SJCRH30 (cell line): ENCODE measurements at regions not wholly inside any gene's neighbourhood (a gene's known extent, or its start where the extent isn't known, plus 50 kb on each side); places are given as distances from the start of the nearest gene placed in this dataset.
A peak's percentile ranks its signal among the peaks of the same experiment; 100 is the strongest.

ENCODE experiments used
- DNase-seq, 2 experiments: peaks; one replicate each; pipeline ENCODE4 v3.0.0-alpha.2; 2015 to 2020
- H3K27ac ChIP-seq: fragments of 250-450 bp; sonication (Bioruptor Pico); 2 replicates; pipeline ENCODE4 v1.5.1; 2020; ENCODE audit warnings: mild to moderate bottlenecking, moderate library complexity
- H3K27me3 ChIP-seq: fragments of 250-450 bp; sonication (Bioruptor Pico); 2 replicates; pipeline ENCODE4 v1.5.1; 2020; ENCODE audit warnings: mild to moderate bottlenecking, moderate library complexity
- H3K36me3 ChIP-seq: fragments of 250-450 bp; sonication (Bioruptor Pico); 2 replicates; pipeline ENCODE4 v1.5.1; 2020; ENCODE audit warnings: mild to moderate bottlenecking, moderate library complexity
- H3K4me1 ChIP-seq: fragments of 250-450 bp; sonication (Bioruptor Pico); 2 replicates; pipeline ENCODE4 v1.5.1; 2020; ENCODE audit warnings: mild to moderate bottlenecking, moderate library complexity
- H3K4me3 ChIP-seq: fragments of 250-450 bp; sonication (Bioruptor Pico); 2 replicates; pipeline ENCODE4 v1.5.1; 2020; ENCODE audit warnings: mild to moderate bottlenecking, moderate library complexity
- H3K9me3 ChIP-seq: fragments of 250-450 bp; sonication (Bioruptor Pico); replicated peaks from 2 replicates; pipeline ENCODE4 v1.5.1; 2020; ENCODE audit warnings: mild to moderate bottlenecking, moderate library complexity

DNA sequence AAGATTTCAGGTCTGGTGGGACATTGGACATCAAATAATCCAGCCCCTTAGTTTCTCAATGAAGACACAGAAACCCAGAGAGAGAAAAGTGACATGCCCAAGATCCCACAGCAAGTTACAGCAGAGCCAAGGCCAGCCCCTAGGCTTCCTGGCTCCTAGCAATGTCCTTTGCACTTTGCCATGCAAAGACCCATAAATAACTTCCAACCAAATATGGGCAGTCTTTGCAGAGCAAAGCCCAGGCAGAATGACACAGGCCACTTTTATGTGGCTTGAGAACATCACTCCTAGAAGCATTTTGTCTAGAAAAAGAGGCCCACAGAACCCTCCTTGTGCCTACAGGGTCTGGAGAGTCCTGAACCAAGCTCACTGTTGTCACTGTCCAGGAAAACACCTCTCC, 78.1 kb upstream of the ATP6AP2 start:
- H3K9me3 ChIP-seq = no peaks in the 10 kb centered on the region
- peaks cover 27% of the 10 kb centered on the region for H3K4me1 ChIP-seq
- H3K27ac ChIP-seq = no peak overlapping the region
- no peak overlapping the region for H3K4me3 ChIP-seq
- H3K27me3 ChIP-seq = no peaks in the 10 kb centered on the region
- DNase-seq = no peak
- H3K36me3 ChIP-seq = no peaks in the 10 kb centered on the region

DNA sequence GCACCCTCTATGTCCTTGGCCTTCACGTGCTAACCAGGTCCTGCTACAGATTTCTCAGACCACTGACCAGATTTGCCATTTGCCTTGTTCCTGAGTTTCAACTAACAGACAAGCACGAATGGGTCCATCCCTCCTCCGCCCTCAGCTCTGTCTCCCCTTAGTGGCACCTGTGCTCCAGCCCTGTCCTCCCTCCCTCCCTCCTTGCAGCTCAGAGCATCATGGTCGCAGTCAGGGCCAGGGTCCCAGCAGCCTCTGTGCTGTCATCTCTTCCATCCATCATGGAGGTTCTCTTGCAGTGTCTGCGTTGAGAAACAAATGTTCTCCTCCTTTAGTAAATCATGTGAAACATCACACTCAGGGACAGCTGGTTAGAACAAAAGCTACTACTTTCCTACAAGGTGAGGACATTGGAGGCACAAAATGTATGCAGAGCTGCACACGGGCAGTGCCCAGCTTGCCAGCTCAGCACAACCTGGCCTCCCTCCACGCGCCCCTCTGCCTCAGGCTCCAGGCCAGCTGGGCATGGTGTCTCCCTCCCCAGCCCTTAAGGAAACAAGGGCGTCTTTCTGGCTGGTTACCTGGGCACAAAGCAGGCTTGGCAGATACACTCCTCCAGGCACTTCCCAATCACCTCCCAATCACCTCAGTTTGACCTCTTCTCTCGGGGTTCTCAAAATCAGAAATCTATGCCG, 79.5 kb upstream of the ATP6AP2 start:
- H3K4me3 ChIP-seq = no peak overlapping the region
- DNase-seq = no peak
- peaks cover 31% of the 10 kb centered on the region for H3K4me1 ChIP-seq
- H3K27me3 ChIP-seq = no peaks in the 10 kb centered on the region
- H3K27ac ChIP-seq = no peak overlapping the region
- no peaks in the 10 kb centered on the region for H3K9me3 ChIP-seq
- no peaks in the 10 kb centered on the region for H3K36me3 ChIP-seq

DNA sequence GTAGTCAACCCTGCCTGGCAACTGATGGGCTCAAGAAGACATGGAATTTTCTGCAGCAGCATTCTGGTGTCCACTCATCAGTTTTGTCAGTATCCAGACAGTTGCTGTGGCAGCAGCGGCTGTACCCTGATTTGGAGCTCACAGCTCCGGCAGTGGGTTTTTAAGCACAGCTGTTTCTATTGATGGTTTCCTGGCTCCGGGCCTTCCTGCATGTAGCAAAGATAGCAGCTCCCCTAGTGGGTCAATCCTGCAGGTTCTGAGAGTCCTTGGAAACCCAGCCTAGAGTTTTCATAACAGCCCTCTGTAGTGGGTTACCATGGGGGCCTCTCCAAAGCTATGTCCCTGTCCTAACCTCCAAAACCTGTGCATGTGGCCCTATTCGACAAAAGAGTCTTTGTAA, 84.0 kb upstream of the ATP6AP2 start:
- Histone ChIP-seq H3K9me3 (no peaks in the 10 kb centered on the region), H3K27me3 (no peaks in the 10 kb centered on the region), H3K36me3 (no peaks in the 10 kb centered on the region), H3K27ac (peak overlapping the region; percentile 1; the same call in 1 of the 2 replicates), H3K4me3 (no peak overlapping the region), H3K4me1 (peaks cover 8% of the 10 kb centered on the region)
- DNase-seq = peak; percentile 69 to 79

DNA sequence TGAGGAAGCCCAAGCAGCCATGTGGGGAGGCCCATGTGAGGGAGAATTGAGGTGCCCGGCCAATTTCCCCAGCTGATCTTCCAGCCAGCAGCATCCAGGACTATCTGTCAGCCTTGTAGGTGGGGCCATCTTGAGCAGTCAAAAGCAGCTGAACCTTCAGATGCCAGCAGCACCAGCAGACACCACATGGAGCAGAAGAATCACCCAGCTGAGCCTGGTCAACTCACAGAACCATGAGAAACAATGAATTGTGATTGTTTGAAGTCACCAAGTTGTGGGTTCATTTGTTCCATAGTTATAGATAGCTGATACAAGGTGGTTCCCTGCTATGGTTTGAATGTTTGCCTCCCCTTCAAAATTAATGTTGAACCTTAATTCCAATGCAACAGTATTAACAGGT, 85.1 kb upstream of the ATP6AP2 start:
- Histone ChIP-seq H3K27ac (no peak overlapping the region), H3K9me3 (no peaks in the 10 kb centered on the region), H3K27me3 (no peaks in the 10 kb centered on the region), H3K4me1 (peaks cover 8% of the 10 kb centered on the region), H3K4me3 (no peak overlapping the region), H3K36me3 (no peaks in the 10 kb centered on the region)
- no peak for DNase-seq

DNA sequence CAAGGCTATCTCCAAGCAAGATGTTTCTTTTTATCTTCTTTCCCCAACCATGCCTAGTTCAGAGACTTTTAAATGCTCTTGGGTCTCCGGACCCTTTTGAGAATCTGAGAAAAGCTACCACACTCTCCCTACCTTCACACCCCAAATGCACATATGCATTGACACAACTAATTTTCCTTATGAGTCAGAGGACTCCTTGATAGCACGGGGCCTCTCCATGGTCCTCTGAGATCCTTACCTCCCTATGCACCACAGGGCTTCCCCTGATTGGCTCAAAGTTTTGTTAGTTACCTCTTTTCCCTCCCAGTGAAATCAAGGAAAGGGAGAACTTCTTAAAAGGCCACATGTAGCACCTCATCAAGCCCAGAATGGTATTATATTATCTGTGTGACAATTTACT, 86.8 kb upstream of the ATP6AP2 start:
- Histone ChIP-seq H3K4me3 (no peak overlapping the region), H3K9me3 (no peaks in the 10 kb centered on the region), H3K4me1 (peaks cover 8% of the 10 kb centered on the region), H3K27me3 (no peaks in the 10 kb centered on the region), H3K27ac (no peak overlapping the region), H3K36me3 (no peaks in the 10 kb centered on the region)
- DNase-seq = no peak

DNA sequence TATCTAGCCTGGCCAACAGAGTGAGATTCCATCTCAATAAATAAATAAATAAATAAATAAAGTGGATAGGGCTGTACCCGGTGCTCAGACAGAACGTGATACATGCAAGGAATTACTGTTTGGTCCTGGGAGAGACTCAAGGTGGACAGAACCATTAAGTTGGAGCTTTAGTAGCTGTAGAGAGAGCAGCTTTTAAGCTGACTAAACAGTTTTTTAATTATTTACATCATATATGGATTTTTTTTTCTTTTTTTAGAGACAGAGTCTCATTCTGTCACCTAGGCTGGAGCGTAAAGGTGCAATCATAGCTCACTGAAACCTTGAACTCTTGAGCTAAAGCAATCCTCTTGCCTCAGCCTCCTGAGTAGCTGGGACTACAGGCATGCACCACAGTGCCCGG, 92.5 kb upstream of the ATP6AP2 start:
- Histone ChIP-seq H3K27me3 (no peaks in the 10 kb centered on the region), H3K9me3 (no peaks in the 10 kb centered on the region), H3K27ac (no peak overlapping the region), H3K4me3 (no peak overlapping the region), H3K36me3 (no peaks in the 10 kb centered on the region), H3K4me1 (no peaks in the 10 kb centered on the region)
- DNase-seq = no peak

DNA sequence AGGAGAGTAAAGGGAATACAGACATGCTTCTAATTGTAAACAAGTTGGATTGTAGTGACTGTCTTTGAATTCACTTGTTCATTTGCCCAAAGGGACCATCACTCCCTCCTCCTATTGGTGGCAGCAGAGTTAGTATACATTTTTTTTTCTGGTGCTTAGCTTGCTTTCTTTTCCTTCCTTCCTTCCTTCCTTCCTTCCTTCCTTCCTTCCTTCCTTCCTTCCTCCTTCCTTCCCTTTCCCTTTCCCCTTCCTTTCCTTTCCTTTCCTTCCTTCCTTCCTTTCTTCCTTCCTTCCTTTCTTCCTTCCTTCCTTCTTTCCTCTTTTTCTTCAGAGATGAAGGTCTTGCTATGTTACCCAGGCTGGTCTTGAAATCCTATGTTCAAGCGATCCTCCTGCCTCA, 94.8 kb upstream of the ATP6AP2 start:
- no peaks in the 10 kb centered on the region for H3K27me3 ChIP-seq
- DNase-seq = no peak
- H3K4me1 ChIP-seq = no peaks in the 10 kb centered on the region
- H3K36me3 ChIP-seq = no peaks in the 10 kb centered on the region
- no peaks in the 10 kb centered on the region for H3K9me3 ChIP-seq
- no peak overlapping the region for H3K27ac ChIP-seq
- no peak overlapping the region for H3K4me3 ChIP-seq

DNA sequence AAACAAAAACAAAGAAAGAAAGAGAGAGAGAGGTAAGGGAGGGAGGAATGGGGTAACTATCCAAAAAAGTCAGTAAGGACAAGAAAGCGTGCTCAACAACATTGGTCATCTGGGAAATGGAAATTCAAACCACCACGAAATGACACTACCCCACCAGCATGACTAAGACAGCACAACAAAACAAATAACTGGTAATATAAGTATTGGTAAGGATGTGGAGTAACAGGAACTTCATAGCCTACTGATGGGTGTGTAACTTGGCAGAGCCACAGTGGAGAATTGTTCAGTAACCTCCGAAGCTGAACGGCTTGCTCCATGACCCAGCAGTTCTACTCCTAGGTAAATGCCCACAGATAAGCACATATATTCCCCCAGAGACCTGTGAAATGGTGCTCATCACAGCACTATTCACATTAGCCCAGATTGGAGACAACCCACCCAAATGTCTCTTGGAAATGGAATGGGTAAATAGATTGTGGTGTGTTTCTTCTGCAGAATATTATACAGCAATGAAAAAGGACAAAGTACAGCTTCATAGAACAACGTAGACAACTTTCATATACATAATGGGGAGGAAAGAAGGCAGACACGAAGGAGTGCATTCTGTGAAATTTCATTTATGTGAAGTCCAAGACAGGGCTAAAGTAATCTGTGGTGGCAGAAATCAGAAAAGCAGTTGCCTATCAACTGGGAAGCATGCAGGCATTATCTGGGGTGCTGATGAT, 95.5 kb upstream of the ATP6AP2 start:
- H3K4me1 ChIP-seq = no peaks in the 10 kb centered on the region
- H3K36me3 ChIP-seq = no peaks in the 10 kb centered on the region
- no peak for DNase-seq
- no peak overlapping the region for H3K27ac ChIP-seq
- H3K4me3 ChIP-seq = no peak overlapping the region
- no peaks in the 10 kb centered on the region for H3K9me3 ChIP-seq
- H3K27me3 ChIP-seq = no peaks in the 10 kb centered on the region

DNA sequence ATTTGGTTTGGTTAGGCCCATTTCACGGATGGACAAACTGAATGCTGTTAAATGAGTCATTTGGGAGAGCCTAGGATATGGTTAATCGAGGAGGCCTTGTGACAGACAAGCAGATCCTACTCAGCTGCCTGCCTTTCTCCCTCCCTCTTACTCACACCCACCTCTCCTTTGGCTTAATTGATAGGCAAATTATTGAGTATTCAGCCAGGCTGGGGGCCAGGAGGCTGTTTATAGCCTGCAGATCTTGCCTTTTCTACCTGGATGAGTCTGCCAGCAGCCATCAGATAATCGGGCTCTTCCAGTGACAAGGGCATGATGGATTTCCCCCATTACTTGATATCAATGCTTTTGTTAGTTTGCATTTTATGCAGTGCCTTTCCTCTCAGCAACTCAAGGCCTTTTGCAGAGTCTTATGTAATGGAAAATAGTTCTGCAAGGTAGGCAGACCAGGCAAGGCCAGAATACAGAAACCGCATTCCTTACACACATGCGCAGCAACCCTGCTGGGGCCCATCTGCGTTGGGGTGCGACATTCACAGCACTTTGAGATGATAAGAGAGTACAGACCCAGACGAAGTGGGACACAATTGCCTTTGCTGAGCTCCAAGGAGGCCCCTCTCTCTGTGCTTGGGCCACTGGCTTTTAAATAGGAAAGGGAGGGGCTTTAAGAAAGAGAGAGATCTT, 96.2 kb upstream of the ATP6AP2 start:
- DNase-seq = no peak
- H3K9me3 ChIP-seq = no peaks in the 10 kb centered on the region
- no peak overlapping the region for H3K4me3 ChIP-seq
- H3K27me3 ChIP-seq = no peaks in the 10 kb centered on the region
- no peaks in the 10 kb centered on the region for H3K4me1 ChIP-seq
- H3K36me3 ChIP-seq = no peaks in the 10 kb centered on the region
- H3K27ac ChIP-seq = no peak overlapping the region

DNA sequence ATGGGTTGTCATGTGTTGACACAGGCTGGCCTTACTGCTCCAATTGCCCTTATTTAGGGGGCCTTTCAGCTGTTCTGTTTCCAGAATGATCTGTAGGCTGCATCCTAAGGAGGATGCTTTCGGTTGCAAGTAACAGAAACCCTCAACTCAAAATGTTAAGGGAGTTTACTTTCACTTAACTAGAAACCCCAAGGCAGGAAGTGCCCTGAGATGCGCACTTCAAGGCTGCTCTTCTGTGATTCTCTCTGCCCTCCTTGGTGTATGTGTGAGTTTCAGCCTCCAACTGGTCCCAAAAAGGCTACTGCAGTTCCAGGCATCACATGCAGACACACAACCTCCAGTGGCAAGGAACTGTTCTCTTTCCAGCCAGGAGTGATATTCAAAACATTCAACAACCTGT, 97.3 kb upstream of the ATP6AP2 start:
- DNase-seq = no peak
- Histone ChIP-seq H3K36me3 (no peaks in the 10 kb centered on the region), H3K9me3 (no peaks in the 10 kb centered on the region), H3K4me3 (no peak overlapping the region), H3K4me1 (no peaks in the 10 kb centered on the region), H3K27ac (no peak overlapping the region), H3K27me3 (no peaks in the 10 kb centered on the region)

DNA sequence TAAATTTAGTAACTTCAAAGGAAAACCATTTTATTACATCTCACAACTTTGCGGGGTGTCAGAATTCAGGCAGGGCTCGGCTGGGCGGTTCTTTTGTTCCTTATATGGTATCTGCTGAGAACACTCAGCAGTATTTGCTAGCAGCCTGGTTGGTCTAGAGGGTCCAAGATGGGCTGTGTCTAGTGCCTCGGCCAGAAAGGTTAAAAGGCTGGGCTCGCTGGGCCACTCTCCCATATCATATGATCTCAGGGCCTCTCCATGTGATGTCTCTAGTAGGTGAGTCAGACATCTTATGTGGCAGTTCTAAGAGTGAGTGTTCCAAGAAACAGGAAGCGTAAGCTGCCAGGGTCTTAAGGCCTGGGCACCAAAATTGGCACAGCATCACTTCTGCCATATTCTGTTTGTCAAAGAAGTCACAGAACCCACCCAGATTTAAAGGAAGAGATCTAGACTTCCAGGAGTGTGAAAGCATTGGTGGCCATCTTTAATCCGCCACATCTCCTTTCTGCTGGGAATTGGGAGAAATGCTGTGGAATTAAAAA, 100.9 kb upstream of the ATP6AP2 start:
- H3K27ac ChIP-seq = no peak overlapping the region
- H3K27me3 ChIP-seq = no peaks in the 10 kb centered on the region
- DNase-seq = no peak
- H3K36me3 ChIP-seq = no peaks in the 10 kb centered on the region
- no peaks in the 10 kb centered on the region for H3K9me3 ChIP-seq
- no peak overlapping the region for H3K4me3 ChIP-seq
- no peaks in the 10 kb centered on the region for H3K4me1 ChIP-seq

DNA sequence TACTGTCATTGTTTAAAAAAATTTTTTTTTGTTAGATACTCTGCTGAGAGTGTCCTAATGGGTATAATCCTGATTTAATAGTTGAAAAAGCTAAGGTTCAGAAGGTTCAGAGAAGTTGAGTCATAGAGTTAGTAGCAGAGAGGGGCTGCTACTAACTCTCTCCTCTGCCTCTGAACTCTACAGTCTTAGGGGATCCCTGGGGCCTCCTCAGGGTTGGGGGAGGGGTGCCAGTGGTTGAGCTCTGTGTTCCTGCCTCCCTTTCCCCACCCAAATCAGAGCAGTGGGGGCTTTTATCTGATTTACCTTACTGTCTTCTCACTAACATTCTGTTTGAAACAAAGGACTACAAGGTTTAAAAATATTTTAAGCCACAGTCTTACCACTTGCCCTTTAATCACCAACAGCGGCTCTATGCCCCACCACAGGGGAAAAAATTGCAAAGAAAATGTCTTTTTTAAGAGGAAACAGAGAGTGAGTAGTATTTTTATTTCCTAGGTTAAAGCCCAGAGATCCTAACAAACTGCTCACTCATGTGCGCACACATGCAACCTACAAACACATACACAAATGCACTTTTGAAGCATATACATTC, 102.2 kb upstream of the ATP6AP2 start:
- Histone ChIP-seq H3K27ac (no peak overlapping the region), H3K9me3 (no peaks in the 10 kb centered on the region), H3K27me3 (no peaks in the 10 kb centered on the region), H3K4me1 (peaks cover 5% of the 10 kb centered on the region), H3K4me3 (no peak overlapping the region), H3K36me3 (no peaks in the 10 kb centered on the region)
- no peak for DNase-seq

DNA sequence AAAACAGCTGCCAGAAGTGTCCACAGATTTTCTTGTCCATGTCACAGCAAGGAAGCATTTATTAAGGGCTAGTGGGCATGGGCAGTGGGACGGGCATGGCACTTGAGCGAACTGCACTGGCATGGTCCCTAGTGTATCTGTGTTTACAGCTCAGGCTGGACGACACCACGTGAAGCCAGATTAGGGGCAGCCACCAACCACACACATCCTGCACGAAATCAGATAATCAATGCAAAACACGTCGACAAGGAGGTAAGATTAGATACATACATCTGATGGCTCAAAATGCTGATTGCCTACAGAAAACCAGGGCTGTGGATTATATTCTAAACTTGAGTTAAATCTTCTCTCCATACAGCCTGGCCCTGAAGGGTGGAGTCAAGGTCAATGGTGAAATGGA, 103.8 kb upstream of the ATP6AP2 start:
- H3K36me3 ChIP-seq = no peaks in the 10 kb centered on the region
- no peak for DNase-seq

DNA sequence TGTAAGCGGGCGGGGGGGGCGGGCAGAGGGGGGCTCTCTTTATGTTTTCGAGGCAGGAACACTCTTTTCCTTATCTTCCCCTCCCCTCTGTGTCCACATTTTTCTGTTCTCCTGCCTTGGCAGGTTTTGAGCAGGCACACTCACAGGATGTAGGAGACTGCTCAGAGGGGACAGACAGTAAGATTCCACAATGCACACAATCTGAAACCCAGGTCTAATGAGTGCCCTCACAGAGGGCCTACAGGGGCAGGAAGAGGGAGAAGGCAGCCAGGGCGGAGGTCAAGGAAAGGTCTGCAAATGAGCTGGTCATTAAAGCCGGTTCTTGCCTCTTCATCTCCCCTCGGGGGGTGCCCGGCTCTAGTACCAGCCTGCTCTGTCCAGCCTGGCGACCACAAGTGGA, 106.1 kb upstream of the ATP6AP2 start:
- H3K27ac ChIP-seq = no peak overlapping the region; the same call in 1 of the 2 replicates
- H3K27me3 ChIP-seq = no peaks in the 10 kb centered on the region
- no peaks in the 10 kb centered on the region for H3K36me3 ChIP-seq
- H3K9me3 ChIP-seq = no peaks in the 10 kb centered on the region
- H3K4me3 ChIP-seq = no peak overlapping the region
- peaks cover 15% of the 10 kb centered on the region for H3K4me1 ChIP-seq
- no peak for DNase-seq

More for the DNA sequence above, 103.8 kb upstream of the ATP6AP2 start:
- Histone ChIP-seq H3K4me1 (peaks cover 10% of the 10 kb centered on the region), H3K9me3 (no peaks in the 10 kb centered on the region), H3K27ac (no peak overlapping the region), H3K4me3 (no peak overlapping the region), H3K27me3 (no peaks in the 10 kb centered on the region)

DNA sequence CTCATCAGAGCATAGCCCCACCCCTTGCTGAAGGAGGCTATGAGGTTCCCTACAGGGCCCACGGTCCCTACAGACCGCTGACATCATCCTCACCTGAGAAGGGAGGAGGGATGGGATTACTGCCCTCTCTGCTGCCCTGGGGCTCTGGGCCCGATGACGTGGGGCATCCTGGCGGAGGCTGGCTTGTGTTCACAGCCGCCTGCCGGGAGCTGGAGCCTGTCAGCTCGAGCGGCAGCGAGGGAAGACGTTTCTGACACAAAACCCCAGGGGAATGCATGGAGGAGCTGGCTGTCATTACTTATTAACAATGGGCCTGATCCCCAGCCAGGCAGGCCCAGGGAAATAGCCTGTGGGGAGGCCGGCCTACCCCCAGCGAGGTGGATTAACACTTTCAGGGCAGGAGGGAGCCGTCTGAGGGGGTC, 106.6 kb upstream of the ATP6AP2 start:
- DNase-seq = peak; percentile 62 to 66
- Histone ChIP-seq H3K4me3 (no peak overlapping the region), H3K9me3 (no peaks in the 10 kb centered on the region), H3K36me3 (no peaks in the 10 kb centered on the region), H3K27ac (peak overlapping the region; percentile 17; the same call in 1 of the 2 replicates), H3K4me1 (peaks cover 15% of the 10 kb centered on the region), H3K27me3 (no peaks in the 10 kb centered on the region)
